Caco-2 (cell line): ENCODE measurements at regions not wholly inside any gene's neighbourhood (a gene's known extent, or its start where the extent isn't known, plus 50 kb on each side); places are given as distances from the start of the nearest gene placed in this dataset.

Source experiments
- BruUV-seq: library from RNA; stranded (reverse); fragments of 400-500 nt; replicated peaks from 2 replicates; lab custom pipeline; 2021; lab: Mats Ljungman, UMichigan
- CTCF ChIA-PET: fragments of 300-600 bp; sonication (Branson Sonifier 250); formaldehyde crosslinking; loops from one replicate; lab custom pipeline; 2022; ENCODE audit warnings: antibody characterized with exemption; lab: Charles Lee
- POLR2A ChIA-PET: fragments of 300-600 bp; sonication (Branson Sonifier 250); formaldehyde crosslinking; loops from one replicate; lab custom pipeline; 2022; ENCODE audit warnings: antibody characterized with exemption; lab: Charles Lee
- DNase-seq, 2 experiments: peaks; one replicate each; pipeline versions ENCODE4 v3.0.0 to v3.0.0-alpha.2; 2020 to 2022
- H3K27me3 ChIP-seq: replicated peaks from 2 replicates; pipeline ENCODE4 v1.6.0; 2011; ENCODE audit warnings: low read length; ENCODE audit not compliant: control insufficient read depth, insufficient read depth
- H3K36me3 ChIP-seq: 2 replicates; pipeline ENCODE4 v1.5.1; 2011; ENCODE audit warnings: low read length; ENCODE audit not compliant: control insufficient read depth, insufficient read depth
- H3K4me1 ChIP-seq: fragments of 250-450 bp; sonication (Bioruptor Pico); 2 replicates; pipeline ENCODE4 v1.5.1; 2020; ENCODE audit warnings: mild to moderate bottlenecking
- H3K4me3 ChIP-seq: 2 replicates; pipeline ENCODE4 v1.5.1; 2011; ENCODE audit warnings: low read depth, mild to moderate bottlenecking, control low read depth, low read length
- H3K9me3 ChIP-seq: fragments of 250-450 bp; sonication (Bioruptor Pico); 2 replicates; pipeline ENCODE4 v1.5.1; 2020; ENCODE audit warnings: mild to moderate bottlenecking, moderate library complexity
- H3K27ac Mint-ChIP-seq: one replicate; pipeline ENCODE4 v1.8.0; 2022; ENCODE audit warnings: mixed read lengths; ENCODE audit not compliant: unreplicated experiment
- H3K27me3 Mint-ChIP-seq: one replicate; pipeline ENCODE4 v1.8.0; 2022; ENCODE audit warnings: mixed read lengths; ENCODE audit not compliant: insufficient read depth, unreplicated experiment
- H3K36me3 Mint-ChIP-seq: one replicate; pipeline ENCODE4 v1.8.0; 2022; ENCODE audit warnings: mild to moderate bottlenecking, mixed read lengths; ENCODE audit not compliant: insufficient read depth, unreplicated experiment
- H3K4me1 Mint-ChIP-seq: one replicate; pipeline ENCODE4 v1.8.0; 2022; ENCODE audit warnings: low read depth, mixed read lengths; ENCODE audit not compliant: unreplicated experiment
- H3K4me3 Mint-ChIP-seq: one replicate; pipeline ENCODE4 v1.8.0; 2022; ENCODE audit warnings: mild to moderate bottlenecking, moderate library complexity, mixed read lengths; ENCODE audit not compliant: unreplicated experiment
- H3K9me3 Mint-ChIP-seq: one replicate; pipeline ENCODE4 v1.8.0; 2022; ENCODE audit warnings: mixed read lengths; ENCODE audit not compliant: unreplicated experiment
- intact Hi-C: fragments of 100-400 bp; cut with micrococcal nuclease; formaldehyde crosslinking; loops from one replicate; pipeline ENCODE4 v1.10.0; 2022; ENCODE audit not compliant: unreplicated experiment
- TF ChIP-seq, protein P1 (sequence below), 2 experiments: fragments of 200-600 bp in 1 of 2; IDR thresholded peaks; 1 replicate in 1 of 2; 2 replicates in 1 of 2; pipeline versions ENCODE4 v1.5.1 to v1.8.0; 2011 to 2022; ENCODE audit warnings: antibody characterized with exemption in 1 of 2, control low read depth in 1 of 2, inconsistent platforms in 1 of 2, low read depth in 1 of 2, low read length in 1 of 2, mild to moderate bottlenecking in 1 of 2, moderate library complexity in 1 of 2; ENCODE audit not compliant: insufficient read depth in 1 of 2, severe bottlenecking in 1 of 2, unreplicated experiment in 1 of 2

DNA sequence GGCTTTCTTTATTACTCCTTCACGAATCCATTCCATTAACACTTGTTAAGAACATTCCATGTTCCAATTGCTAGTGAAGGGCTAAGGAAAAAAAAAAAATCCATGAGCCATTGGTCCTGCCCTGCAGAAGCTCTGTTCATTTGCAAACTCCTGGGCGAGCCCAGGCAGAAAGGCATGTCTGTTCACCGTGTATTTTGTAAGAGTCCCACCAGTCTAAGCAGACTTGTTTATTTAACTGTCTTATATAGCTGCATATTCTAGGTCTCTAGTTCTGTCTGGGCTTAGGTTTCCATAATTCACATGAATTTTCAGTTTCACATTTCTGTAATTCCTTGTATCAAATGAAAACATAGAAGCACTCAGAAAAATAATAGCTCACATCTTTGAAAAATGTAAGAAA is 97.4 kb upstream of the POU2AF2 start:
- CTCF ChIA-PET: no interaction called here
- POLR2A ChIA-PET: no interaction called here
- Mint-ChIP-seq H3K4me3 (no peak overlapping the region), H3K4me1 (no peaks in the 10 kb centered on the region), H3K27ac (no peak overlapping the region), H3K9me3 (no peaks in the 10 kb centered on the region), H3K27me3 (peaks cover 13% of the 10 kb centered on the region), H3K36me3 (no peaks in the 10 kb centered on the region)
- no peak for DNase-seq
- Histone ChIP-seq H3K4me3 (no peak overlapping the region), H3K9me3 (no peaks in the 10 kb centered on the region), H3K27me3 (no peaks in the 10 kb centered on the region), H3K4me1 (no peaks in the 10 kb centered on the region), H3K36me3 (no peaks in the 10 kb centered on the region)
- intact Hi-C loops: no loop called here
- BruUV-seq: no TSS peak
- TF ChIP-seq, protein P1, sequence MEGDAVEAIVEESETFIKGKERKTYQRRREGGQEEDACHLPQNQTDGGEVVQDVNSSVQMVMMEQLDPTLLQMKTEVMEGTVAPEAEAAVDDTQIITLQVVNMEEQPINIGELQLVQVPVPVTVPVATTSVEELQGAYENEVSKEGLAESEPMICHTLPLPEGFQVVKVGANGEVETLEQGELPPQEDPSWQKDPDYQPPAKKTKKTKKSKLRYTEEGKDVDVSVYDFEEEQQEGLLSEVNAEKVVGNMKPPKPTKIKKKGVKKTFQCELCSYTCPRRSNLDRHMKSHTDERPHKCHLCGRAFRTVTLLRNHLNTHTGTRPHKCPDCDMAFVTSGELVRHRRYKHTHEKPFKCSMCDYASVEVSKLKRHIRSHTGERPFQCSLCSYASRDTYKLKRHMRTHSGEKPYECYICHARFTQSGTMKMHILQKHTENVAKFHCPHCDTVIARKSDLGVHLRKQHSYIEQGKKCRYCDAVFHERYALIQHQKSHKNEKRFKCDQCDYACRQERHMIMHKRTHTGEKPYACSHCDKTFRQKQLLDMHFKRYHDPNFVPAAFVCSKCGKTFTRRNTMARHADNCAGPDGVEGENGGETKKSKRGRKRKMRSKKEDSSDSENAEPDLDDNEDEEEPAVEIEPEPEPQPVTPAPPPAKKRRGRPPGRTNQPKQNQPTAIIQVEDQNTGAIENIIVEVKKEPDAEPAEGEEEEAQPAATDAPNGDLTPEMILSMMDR (IDR thresholded peaks at IDR 0.05; ENCODE audit: insufficient read depth in 1 of 2, low read depth in 1 of 2, low read length in 1 of 2, severe bottlenecking in 1 of 2, unreplicated experiment in 1 of 2): no peak

GRCh38 chr11:111137846-111138245 is 107.7 kb upstream of the POU2AF2 start:
- Histone ChIP-seq H3K4me3 (no peak overlapping the region), H3K36me3 (no peaks in the 10 kb centered on the region), H3K4me1 (no peaks in the 10 kb centered on the region), H3K9me3 (no peaks in the 10 kb centered on the region), H3K27me3 (no peaks in the 10 kb centered on the region)
- no peaks in the 10 kb centered on the region for H3K9me3 Mint-ChIP-seq
- BruUV-seq: no TSS peak
- ChIA-PET CTCF (no interaction called here), POLR2A (no interaction called here)
- no peaks in the 10 kb centered on the region for H3K36me3 Mint-ChIP-seq
- no peak overlapping the region for H3K4me3 Mint-ChIP-seq
- no peak for DNase-seq
- TF ChIP-seq, protein P1 (IDR thresholded peaks at IDR 0.05; ENCODE audit: insufficient read depth in 1 of 2, low read depth in 1 of 2, low read length in 1 of 2, severe bottlenecking in 1 of 2, unreplicated experiment in 1 of 2): no peak
- H3K27me3 Mint-ChIP-seq: peaks cover 23% of the 10 kb centered on the region
- H3K27ac Mint-ChIP-seq: no peak overlapping the region
- no peaks in the 10 kb centered on the region for H3K4me1 Mint-ChIP-seq
- intact Hi-C loops: no loop called here

DNA sequence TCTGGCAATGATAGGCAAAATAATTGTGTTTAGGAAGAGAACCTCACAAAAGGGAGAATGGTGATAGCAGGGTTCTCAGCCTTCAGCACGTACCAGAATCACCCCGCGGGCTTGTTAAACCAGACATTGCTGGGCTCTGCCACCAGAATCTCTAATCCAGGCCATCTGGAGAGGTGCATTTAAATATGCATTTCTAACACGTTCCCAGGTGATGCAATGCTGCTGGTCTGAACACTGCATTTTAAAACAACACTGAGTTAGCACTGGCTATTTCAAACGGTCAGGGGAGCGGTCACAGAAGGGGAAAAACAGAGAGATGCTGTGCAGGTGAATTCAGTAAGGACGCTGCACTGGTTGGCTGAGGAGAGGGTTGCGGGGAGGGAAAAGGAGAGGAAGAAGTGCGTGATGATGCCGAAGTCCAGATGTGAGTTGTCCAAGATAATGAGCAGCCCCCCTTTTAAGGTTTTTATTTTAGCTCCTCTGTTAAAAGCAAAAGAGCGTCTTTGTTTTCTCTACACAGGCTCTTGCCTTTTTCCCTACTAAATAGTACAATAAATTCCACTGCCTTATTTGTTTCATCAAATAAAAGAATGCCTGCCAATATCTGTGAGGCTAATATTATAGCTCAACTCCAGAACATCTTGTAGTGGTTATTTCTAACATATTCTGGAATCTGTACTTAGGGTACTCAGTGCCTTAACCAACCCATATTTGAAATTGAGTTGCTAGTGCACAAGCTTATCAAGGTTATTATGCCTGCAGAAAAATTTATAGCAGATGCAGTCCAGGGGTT is 109.6 kb upstream of the POU2AF2 start:
- CTCF ChIA-PET: no interaction called here
- Mint-ChIP-seq H3K27me3 (peaks cover 27% of the 10 kb centered on the region), H3K9me3 (no peaks in the 10 kb centered on the region), H3K4me3 (no peak overlapping the region), H3K36me3 (no peaks in the 10 kb centered on the region), H3K4me1 (no peaks in the 10 kb centered on the region), H3K27ac (no peak overlapping the region)
- no peak for DNase-seq
- Histone ChIP-seq H3K4me1 (no peaks in the 10 kb centered on the region), H3K4me3 (no peak overlapping the region), H3K36me3 (no peaks in the 10 kb centered on the region), H3K27me3 (no peaks in the 10 kb centered on the region), H3K9me3 (no peaks in the 10 kb centered on the region)
- intact Hi-C loops: no loop called here
- BruUV-seq: no TSS peak
- POLR2A ChIA-PET: no interaction called here
- TF ChIP-seq, protein P1 (IDR thresholded peaks at IDR 0.05; ENCODE audit: insufficient read depth in 1 of 2, low read depth in 1 of 2, low read length in 1 of 2, severe bottlenecking in 1 of 2, unreplicated experiment in 1 of 2): no peak
